ENCODE measurements at regions not wholly inside any gene's neighbourhood (a gene's known extent, or its start where the extent isn't known, plus 50 kb on each side); places are given as distances from the start of the nearest gene placed in this dataset.

DNA sequence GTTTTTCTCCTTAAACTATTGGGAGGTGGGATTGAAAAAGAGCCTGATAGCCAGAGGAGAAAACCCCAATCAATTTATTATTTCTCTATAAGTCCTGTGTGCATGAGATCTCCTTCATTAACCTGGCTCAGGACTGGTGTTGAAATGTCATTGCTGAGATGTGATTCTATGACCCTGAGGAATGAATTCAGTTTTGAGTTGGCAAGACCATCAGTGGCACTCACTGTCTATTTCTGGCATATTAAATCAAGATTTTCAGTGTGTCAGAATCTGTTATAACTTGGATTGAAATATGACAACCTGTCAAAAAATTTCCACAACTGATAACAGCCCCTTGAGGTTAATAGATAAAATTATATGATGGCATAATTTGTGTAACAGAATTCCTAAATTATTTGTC is 431.1 kb downstream of the TFAP2B start:
- Histone ChIP-seq H3K27ac (ENCODE audit: low read depth, low read length, poor library complexity, severe bottlenecking) (no peak overlapping the region), H3K36me3 (ENCODE audit: insufficient read depth, low read length, poor library complexity, severe bottlenecking) (no peaks in the 10 kb centered on the region), H3K4me1 (ENCODE audit: insufficient read depth, low read length, poor library complexity, severe bottlenecking) (no peaks in the 10 kb centered on the region), H3K27me3 (replicated peaks; ENCODE audit: insufficient read depth, low read depth, low read length, poor library complexity) (no peaks in the 10 kb centered on the region), H3K9me3 (ENCODE audit: low read depth, low read length, poor library complexity, severe bottlenecking) (no peaks in the 10 kb centered on the region), H3K4me3 (ENCODE audit: low read depth, low read length, poor library complexity, severe bottlenecking) (no peak overlapping the region)
- no peak for DNase-seq (ENCODE audit: low spot score)
- ChIA-PET POLR2A (ENCODE audit: low non-redundant PET) (no interaction called here), CTCF (no interaction called here)
- no TSS peak for BruUV-seq (replicated peaks)
- intact Hi-C loops (cut with micrococcal nuclease; ENCODE audit: unreplicated experiment) = no loop called here
- TF ChIP-seq, protein P1, sequence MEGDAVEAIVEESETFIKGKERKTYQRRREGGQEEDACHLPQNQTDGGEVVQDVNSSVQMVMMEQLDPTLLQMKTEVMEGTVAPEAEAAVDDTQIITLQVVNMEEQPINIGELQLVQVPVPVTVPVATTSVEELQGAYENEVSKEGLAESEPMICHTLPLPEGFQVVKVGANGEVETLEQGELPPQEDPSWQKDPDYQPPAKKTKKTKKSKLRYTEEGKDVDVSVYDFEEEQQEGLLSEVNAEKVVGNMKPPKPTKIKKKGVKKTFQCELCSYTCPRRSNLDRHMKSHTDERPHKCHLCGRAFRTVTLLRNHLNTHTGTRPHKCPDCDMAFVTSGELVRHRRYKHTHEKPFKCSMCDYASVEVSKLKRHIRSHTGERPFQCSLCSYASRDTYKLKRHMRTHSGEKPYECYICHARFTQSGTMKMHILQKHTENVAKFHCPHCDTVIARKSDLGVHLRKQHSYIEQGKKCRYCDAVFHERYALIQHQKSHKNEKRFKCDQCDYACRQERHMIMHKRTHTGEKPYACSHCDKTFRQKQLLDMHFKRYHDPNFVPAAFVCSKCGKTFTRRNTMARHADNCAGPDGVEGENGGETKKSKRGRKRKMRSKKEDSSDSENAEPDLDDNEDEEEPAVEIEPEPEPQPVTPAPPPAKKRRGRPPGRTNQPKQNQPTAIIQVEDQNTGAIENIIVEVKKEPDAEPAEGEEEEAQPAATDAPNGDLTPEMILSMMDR (conservative IDR thresholded peaks at IDR 0.05; ENCODE audit: low read depth, low read length) = no peak
- no peak for TF ChIP-seq EZH2 (IDR thresholded peaks at IDR 0.05; ENCODE audit: borderline replicate concordance, low read depth, low read length, poor library complexity, severe bottlenecking)

GRCh38 chr6:51250317-51250716 is 431.6 kb downstream of the TFAP2B start:
- no peak for DNase-seq (ENCODE audit: low spot score)
- H3K4me1 ChIP-seq (ENCODE audit: insufficient read depth, low read length, poor library complexity, severe bottlenecking) = no peaks in the 10 kb centered on the region
- no peak overlapping the region for H3K27ac ChIP-seq (ENCODE audit: low read depth, low read length, poor library complexity, severe bottlenecking)
- TF ChIP-seq, protein P1 (conservative IDR thresholded peaks at IDR 0.05; ENCODE audit: low read depth, low read length) = no peak
- no peak for TF ChIP-seq EZH2 (IDR thresholded peaks at IDR 0.05; ENCODE audit: borderline replicate concordance, low read depth, low read length, poor library complexity, severe bottlenecking)
- H3K9me3 ChIP-seq (ENCODE audit: low read depth, low read length, poor library complexity, severe bottlenecking) = no peaks in the 10 kb centered on the region
- ChIA-PET CTCF (no interaction called here), POLR2A (ENCODE audit: low non-redundant PET) (no interaction called here)
- no peaks in the 10 kb centered on the region for H3K36me3 ChIP-seq (ENCODE audit: insufficient read depth, low read length, poor library complexity, severe bottlenecking)
- BruUV-seq (replicated peaks) = no TSS peak
- H3K4me3 ChIP-seq (ENCODE audit: low read depth, low read length, poor library complexity, severe bottlenecking) = no peak overlapping the region
- no peaks in the 10 kb centered on the region for H3K27me3 ChIP-seq (replicated peaks; ENCODE audit: insufficient read depth, low read depth, low read length, poor library complexity)
- intact Hi-C loops (cut with micrococcal nuclease; ENCODE audit: unreplicated experiment) = no loop called here

- Histone ChIP-seq H3K27ac (ENCODE audit: low read depth, low read length, poor library complexity, severe bottlenecking) (no peak overlapping the region), H3K9me3 (ENCODE audit: low read depth, low read length, poor library complexity, severe bottlenecking) (no peaks in the 10 kb centered on the region), H3K4me3 (ENCODE audit: low read depth, low read length, poor library complexity, severe bottlenecking) (no peak overlapping the region), H3K36me3 (ENCODE audit: insufficient read depth, low read length, poor library complexity, severe bottlenecking) (no peaks in the 10 kb centered on the region), H3K27me3 (replicated peaks; ENCODE audit: insufficient read depth, low read depth, low read length, poor library complexity) (peaks cover 14% of the 10 kb centered on the region), H3K4me1 (ENCODE audit: insufficient read depth, low read length, poor library complexity, severe bottlenecking) (no peaks in the 10 kb centered on the region)
- BruUV-seq (replicated peaks) = no TSS peak
- DNase-seq (ENCODE audit: low spot score) = no peak
- TF ChIP-seq, protein P1 (conservative IDR thresholded peaks at IDR 0.05; ENCODE audit: low read depth, low read length) = no peak
- no peak for TF ChIP-seq EZH2 (IDR thresholded peaks at IDR 0.05; ENCODE audit: borderline replicate concordance, low read depth, low read length, poor library complexity, severe bottlenecking)
- ChIA-PET CTCF (no interaction called here), POLR2A (ENCODE audit: low non-redundant PET) (no interaction called here)
- intact Hi-C loops (cut with micrococcal nuclease; ENCODE audit: unreplicated experiment) = no loop called here
Measured at GRCh38 chr6:51257938-51258337, 439.3 kb downstream of the TFAP2B start.

All from A673 (cell line).